ENCODE measurements at regions not wholly inside any gene's neighbourhood (a gene's known extent, or its start where the extent isn't known, plus 50 kb on each side); places are given as distances from the start of the nearest gene placed in this dataset.

DNA sequence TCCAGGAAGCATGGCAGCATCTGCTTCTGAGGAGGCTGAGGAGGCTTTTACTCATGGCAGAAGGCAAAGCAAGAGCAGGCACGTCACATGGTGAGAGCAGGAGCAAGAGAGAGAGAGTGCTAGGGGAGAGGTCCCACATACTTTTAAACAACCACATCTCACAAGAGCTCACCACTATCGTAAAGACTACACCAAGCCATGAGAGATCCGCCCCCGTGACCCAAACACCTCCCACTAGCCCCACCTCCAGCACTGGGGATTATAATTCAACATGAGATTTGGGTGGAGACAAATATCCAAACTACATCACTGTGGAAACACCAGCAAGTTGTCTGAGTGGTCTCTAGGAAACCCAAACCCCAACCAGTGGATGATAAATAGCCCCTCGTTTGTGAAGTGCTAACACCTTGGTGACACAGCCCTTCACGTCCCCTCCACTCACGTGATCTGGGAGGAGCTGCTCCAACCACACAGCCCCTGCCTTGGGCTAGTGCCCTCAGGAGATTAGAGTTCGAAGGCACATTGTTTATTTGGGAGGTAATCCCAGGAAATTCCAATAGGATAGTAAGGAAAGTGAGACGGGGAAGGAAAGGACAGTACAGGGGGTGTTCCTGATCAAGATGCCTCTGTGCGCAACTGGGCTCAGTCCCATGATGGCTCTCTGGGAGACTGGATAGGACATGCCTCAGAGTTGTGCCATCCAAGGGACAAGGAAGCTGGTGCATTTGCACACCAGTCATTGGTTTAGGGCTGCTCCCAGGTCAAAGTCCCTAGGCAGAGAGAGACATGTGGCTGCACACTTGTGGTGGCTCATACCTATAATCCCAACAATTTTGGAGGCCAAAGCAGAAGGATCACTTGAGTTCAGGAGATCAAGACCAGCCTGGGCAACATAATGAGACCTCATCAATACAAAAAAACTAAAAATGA lies 80.6 kb upstream of the CTNNB1 start:
- Histone ChIP-seq H4K20me1 (ENCODE audit: insufficient read depth) (no peaks in the 10 kb centered on the region), H3K79me2 (ENCODE audit: insufficient read depth) (no peaks in the 10 kb centered on the region), H3K4me3 (no peak overlapping the region), H3K36me3 (ENCODE audit: low read depth) (no peaks in the 10 kb centered on the region), H3K9ac (no peak overlapping the region), H3K9me2 (ENCODE audit: insufficient read depth) (no peaks in the 10 kb centered on the region), H3K27ac (no peak overlapping the region), H3K27me3 (replicated peaks; ENCODE audit: insufficient read depth) (no peaks in the 10 kb centered on the region), H3K4me1 (ENCODE audit: insufficient read depth) (no peaks in the 10 kb centered on the region), H2AFZ (no peak overlapping the region), H3K9me3 (ENCODE audit: low read depth) (no peaks in the 10 kb centered on the region), H3F3A (ENCODE audit: insufficient read depth) (no peaks in the 10 kb centered on the region), H3K4me2 (ENCODE audit: unreplicated experiment) (no peak overlapping the region)
- TF ChIP-seq EZH2phosphoT487 (IDR thresholded peaks at IDR 0.05; ENCODE audit: insufficient read depth, low read depth): no peak
- TF ChIP-seq EZH2 (IDR thresholded peaks at IDR 0.05; ENCODE audit: insufficient read depth, poor library complexity, severe bottlenecking): no peak
- in situ Hi-C loops (cut with MboI): no loop called here
- WGBS, 2 experiments (ENCODE audit: low coverage in 1 of 2, low lambda C conversion rate in 2 of 2, missing lambda C conversion rate in 2 of 2): 65 to 66% methylated on average over 10 of the region's 10 CpGs
- DNase-seq: no peak

DNA sequence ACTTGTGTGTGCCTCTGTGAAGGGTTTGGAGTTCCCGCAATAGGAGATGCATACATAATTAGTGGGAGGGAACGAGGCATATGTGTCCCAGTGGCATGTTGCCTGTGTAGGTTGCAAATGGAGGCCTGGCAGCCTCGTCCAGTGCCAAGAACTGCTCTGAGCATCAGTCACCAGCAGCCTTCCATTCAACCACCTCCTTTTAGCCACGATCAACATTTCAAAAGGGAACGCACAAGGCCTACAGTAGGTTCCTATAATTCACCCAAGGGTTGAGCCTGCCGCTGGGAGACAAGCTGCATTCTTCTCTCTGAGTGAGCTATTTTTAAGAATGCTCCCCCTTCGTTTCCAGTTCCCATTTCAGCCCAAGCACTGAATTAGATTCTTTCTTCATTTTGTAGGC lies 78.8 kb upstream of the CTNNB1 start:
- Histone ChIP-seq H3K4me3 (no peak overlapping the region), H3K27me3 (replicated peaks; ENCODE audit: insufficient read depth) (no peaks in the 10 kb centered on the region), H2AFZ (no peak overlapping the region), H3K9me3 (ENCODE audit: low read depth) (no peaks in the 10 kb centered on the region), H3K79me2 (ENCODE audit: insufficient read depth) (no peaks in the 10 kb centered on the region), H3K27ac (no peak overlapping the region), H3K9ac (no peak overlapping the region), H3K36me3 (ENCODE audit: low read depth) (no peaks in the 10 kb centered on the region), H3F3A (ENCODE audit: insufficient read depth) (no peaks in the 10 kb centered on the region), H4K20me1 (ENCODE audit: insufficient read depth) (no peaks in the 10 kb centered on the region), H3K4me1 (ENCODE audit: insufficient read depth) (no peaks in the 10 kb centered on the region), H3K9me2 (ENCODE audit: insufficient read depth) (no peaks in the 10 kb centered on the region), H3K4me2 (ENCODE audit: unreplicated experiment) (no peak overlapping the region)
- 17 to 18% methylated on average over 7 of the region's 7 CpGs for WGBS, 2 experiments (ENCODE audit: low coverage in 1 of 2, low lambda C conversion rate in 2 of 2, missing lambda C conversion rate in 2 of 2)
- DNase-seq: no peak
- TF ChIP-seq EZH2phosphoT487 (IDR thresholded peaks at IDR 0.05; ENCODE audit: insufficient read depth, low read depth): no peak
- TF ChIP-seq EZH2 (IDR thresholded peaks at IDR 0.05; ENCODE audit: insufficient read depth, poor library complexity, severe bottlenecking): no peak
- in situ Hi-C loops (cut with MboI): no loop called here

DNA sequence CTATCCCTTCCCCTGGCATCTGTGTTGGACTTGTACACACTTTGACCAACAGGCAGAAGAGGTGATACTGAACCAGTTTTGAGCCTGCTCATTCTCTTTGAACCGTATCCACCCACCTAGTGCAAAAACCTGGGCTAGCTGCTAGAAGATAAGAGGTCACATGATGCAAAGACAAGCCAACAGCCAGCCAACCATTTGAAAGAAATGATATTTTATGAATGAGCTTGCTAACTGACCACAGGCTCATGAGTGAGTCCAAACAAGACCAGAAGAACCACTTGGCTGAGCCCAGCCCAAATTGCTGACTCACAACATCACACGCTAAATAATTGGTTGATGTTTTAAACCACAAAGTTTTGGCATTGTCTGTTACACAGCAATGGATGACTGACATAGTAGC lies 74.0 kb upstream of the CTNNB1 start:
- WGBS, 2 experiments (ENCODE audit: low coverage in 1 of 2, low lambda C conversion rate in 2 of 2, missing lambda C conversion rate in 2 of 2): 24 to 33% methylated on average over 2 of the region's 2 CpGs
- Histone ChIP-seq H4K20me1 (ENCODE audit: insufficient read depth) (no peaks in the 10 kb centered on the region), H3K9me2 (ENCODE audit: insufficient read depth) (no peaks in the 10 kb centered on the region), H2AFZ (no peak overlapping the region), H3K27ac (no peak overlapping the region), H3K4me2 (ENCODE audit: unreplicated experiment) (no peak overlapping the region), H3K9me3 (ENCODE audit: low read depth) (no peaks in the 10 kb centered on the region), H3K4me1 (ENCODE audit: insufficient read depth) (no peaks in the 10 kb centered on the region), H3K9ac (no peak overlapping the region), H3K79me2 (ENCODE audit: insufficient read depth) (no peaks in the 10 kb centered on the region), H3K36me3 (ENCODE audit: low read depth) (no peaks in the 10 kb centered on the region), H3K27me3 (replicated peaks; ENCODE audit: insufficient read depth) (no peaks in the 10 kb centered on the region), H3K4me3 (no peak overlapping the region), H3F3A (ENCODE audit: insufficient read depth) (no peaks in the 10 kb centered on the region)
- TF ChIP-seq EZH2 (IDR thresholded peaks at IDR 0.05; ENCODE audit: insufficient read depth, poor library complexity, severe bottlenecking): no peak
- no peak for TF ChIP-seq EZH2phosphoT487 (IDR thresholded peaks at IDR 0.05; ENCODE audit: insufficient read depth, low read depth)
- in situ Hi-C loops (cut with MboI): no loop called here
- DNase-seq: no peak

- H3K9me3 ChIP-seq (ENCODE audit: low read depth): no peaks in the 10 kb centered on the region
- TF ChIP-seq EZH2 (IDR thresholded peaks at IDR 0.05; ENCODE audit: insufficient read depth, poor library complexity, severe bottlenecking): no peak
- no peak for TF ChIP-seq EZH2phosphoT487 (IDR thresholded peaks at IDR 0.05; ENCODE audit: insufficient read depth, low read depth)
- no peak overlapping the region for H3K9ac ChIP-seq
- H3K4me3 ChIP-seq: no peak overlapping the region
- no peaks in the 10 kb centered on the region for H3K36me3 ChIP-seq (ENCODE audit: low read depth)
- H3K79me2 ChIP-seq (ENCODE audit: insufficient read depth): no peaks in the 10 kb centered on the region
- 42 to 45% methylated on average over 4 of the region's 4 CpGs for WGBS, 2 experiments (ENCODE audit: low coverage in 1 of 2, low lambda C conversion rate in 2 of 2, missing lambda C conversion rate in 2 of 2)
- no peaks in the 10 kb centered on the region for H3K4me1 ChIP-seq (ENCODE audit: insufficient read depth)
- no peaks in the 10 kb centered on the region for H3F3A ChIP-seq (ENCODE audit: insufficient read depth)
- no peak overlapping the region for H2AFZ ChIP-seq
- in situ Hi-C loops (cut with MboI): no loop called here
- H3K4me2 ChIP-seq (ENCODE audit: unreplicated experiment): no peak overlapping the region
- H3K27me3 ChIP-seq (replicated peaks; ENCODE audit: insufficient read depth): no peaks in the 10 kb centered on the region
- no peak for DNase-seq
- H3K27ac ChIP-seq: no peak overlapping the region
- no peaks in the 10 kb centered on the region for H4K20me1 ChIP-seq (ENCODE audit: insufficient read depth)
- no peaks in the 10 kb centered on the region for H3K9me2 ChIP-seq (ENCODE audit: insufficient read depth)
Observed at GRCh38 chr3:41126472-41126871, 72.8 kb upstream of the CTNNB1 start.
